HCT116 (cell line): ENCODE measurements at regions not wholly inside any gene's neighbourhood (a gene's known extent, or its start where the extent isn't known, plus 50 kb on each side); places are given as distances from the start of the nearest gene placed in this dataset.

ENCODE experiments used
- ATAC-seq: fragments of 200-7000 bp; cut with Tn5 transposase; 2 replicates; pipeline ENCODE4 v1.9.1; 2020; ENCODE audit warnings: mild to moderate bottlenecking, moderate library complexity
- BruUV-seq: library from RNA; stranded (reverse); fragments of 400-500 nt; replicated peaks from 2 replicates; lab custom pipeline; 2021; lab: Mats Ljungman, UMichigan
- CTCF ChIA-PET: fragments of 300-600 bp; sonication (Branson Sonifier 250); formaldehyde crosslinking; loops from one replicate; lab custom pipeline; 2021; ENCODE audit warnings: antibody characterized with exemption; lab: Charles Lee
- POLR2A ChIA-PET: fragments of 300-600, 350-600 bp; sonication (Branson Sonifier 250); formaldehyde crosslinking; loops from one replicate; lab custom pipeline; 2021; ENCODE audit warnings: antibody characterized with exemption; lab: Charles Lee
- RAD21 ChIA-PET, 2 experiments: fragments of 300-600 bp; sonication (Branson Sonifier 250); formaldehyde crosslinking; loops; one replicate each; lab custom pipeline; 2023; ENCODE audit warnings: low total read pairs in 2 of 2; ENCODE audit not compliant: uncharacterized antibody in 2 of 2, unreplicated experiment in 2 of 2, low non-redundant PET in 1 of 2; lab: Charles Lee
- DNase-seq: peaks from one replicate; pipeline ENCODE4 v3.0.0-alpha.2; 2010; ENCODE audit warnings: low read depth, low spot score
- H2AFZ ChIP-seq: fragments of 200-600 bp; shearing (Covaris generic), sonication (generic); 2 replicates; pipeline ENCODE4 v1.6.1; 2017; ENCODE audit warnings: low read depth, mixed run types, mixed read lengths, antibody characterized with exemption, low read length; ENCODE audit not compliant: poor library complexity, severe bottlenecking
- H3K27ac ChIP-seq: 2 replicates; pipeline ENCODE4 v1.5.1; 2012; ENCODE audit warnings: low read depth, low read length
- H3K27me3 ChIP-seq: fragments of 200-600 bp; sonication (generic); 2 replicates; pipeline ENCODE4 v1.6.1; 2016; ENCODE audit warnings: mixed run types, low read length, mixed read lengths; ENCODE audit not compliant: insufficient read depth
- H3K36me3 ChIP-seq, 2 experiments: fragments of 200-500 bp in 1 of 2; fragments of 200-600 bp in 1 of 2; sonication (Bioruptor generic) in 1 of 2; sonication (generic) in 1 of 2; 2 replicates each; pipeline versions ENCODE4 v1.5.1 to v1.6.1; 2014 to 2016; ENCODE audit warnings: low read length in 2 of 2, inconsistent platforms in 1 of 2, mixed read lengths in 1 of 2, mixed run types in 1 of 2; ENCODE audit not compliant: insufficient read depth in 2 of 2, control insufficient read depth in 1 of 2
- H3K4me1 ChIP-seq, 2 experiments: fragments of 200-600 bp in 1 of 2; sonication (generic) in 1 of 2; 2 replicates each; pipeline versions ENCODE4 v1.5.1 to v1.6.1; 2012 to 2017; ENCODE audit warnings: low read length in 2 of 2, inconsistent platforms in 1 of 2, mild to moderate bottlenecking in 1 of 2, mixed read lengths in 1 of 2, mixed run types in 1 of 2, moderate library complexity in 1 of 2; ENCODE audit not compliant: insufficient read depth in 2 of 2, control insufficient read depth in 1 of 2
- H3K4me2 ChIP-seq: fragments of 200-600 bp; sonication (generic); 2 replicates; pipeline ENCODE4 v1.6.1; 2017; ENCODE audit warnings: mixed run types, low read length, mixed read lengths
- H3K4me3 ChIP-seq, 2 experiments: fragments of 200-600 bp in 1 of 2; sonication (generic) in 1 of 2; replicated peaks in 1 of 2; 2 replicates each; pipeline ENCODE4 v1.5.1; 2011 to 2016; ENCODE audit warnings: low read length in 2 of 2, control low read depth in 1 of 2, low read depth in 1 of 2, mild to moderate bottlenecking in 1 of 2, mixed read lengths in 1 of 2, mixed run types in 1 of 2
- H3K79me2 ChIP-seq: fragments of 200-600 bp; sonication (generic); 2 replicates; pipeline ENCODE4 v1.6.1; 2017; ENCODE audit warnings: mild to moderate bottlenecking, mixed run types, low read length, moderate library complexity, mixed read lengths; ENCODE audit not compliant: insufficient read depth
- H3K9ac ChIP-seq: fragments of 200-600 bp; sonication (generic); 2 replicates; pipeline ENCODE4 v1.6.1; 2016; ENCODE audit warnings: low read length, mixed read lengths
- H3K9me2 ChIP-seq: fragments of 200-600 bp; sonication (generic), shearing (Covaris generic); 2 replicates; pipeline ENCODE4 v1.6.1; 2017; ENCODE audit warnings: mixed run types, mild to moderate bottlenecking, moderate library complexity; ENCODE audit not compliant: insufficient read depth
- H3K9me3 ChIP-seq, 2 experiments: fragments of 200-500 bp in 1 of 2; fragments of 200-600 bp in 1 of 2; sonication (Bioruptor generic) in 1 of 2; sonication (generic) in 1 of 2; 2 replicates each; pipeline ENCODE4 v1.6.1; 2014 to 2017; ENCODE audit warnings: low read length in 2 of 2, mixed read lengths in 2 of 2, inconsistent platforms in 1 of 2, low read depth in 1 of 2, mild to moderate bottlenecking in 1 of 2, mixed run types in 1 of 2, moderate library complexity in 1 of 2; ENCODE audit not compliant: control insufficient read depth in 1 of 2, insufficient read depth in 1 of 2
- H4K20me1 ChIP-seq: fragments of 200-600 bp; sonication (generic), shearing (Covaris generic); 2 replicates; pipeline ENCODE4 v1.6.1; 2017; ENCODE audit warnings: mixed run types, mild to moderate bottlenecking, moderate library complexity; ENCODE audit not compliant: insufficient read depth
- CBX3 ChIP-seq: IDR thresholded peaks from 2 replicates; pipeline ENCODE4 v1.6.1; 2012; ENCODE audit warnings: low read depth
- ELF1 ChIP-seq: IDR thresholded peaks from 2 replicates; pipeline ENCODE4 v1.6.1; 2012; ENCODE audit warnings: low read depth, borderline replicate concordance
- EZH2 ChIP-seq: fragments of 200-600 bp; sonication (generic); IDR thresholded peaks from 2 replicates; pipeline ENCODE4 v1.6.1; 2017; ENCODE audit warnings: antibody characterized with exemption, mixed run types
- JUND ChIP-seq: IDR thresholded peaks from 2 replicates; pipeline ENCODE4 v1.6.1; 2012
- MAX ChIP-seq: IDR thresholded peaks from 2 replicates; pipeline ENCODE4 v1.6.1; 2012
- POLR2AphosphoS5 ChIP-seq: IDR thresholded peaks from 2 replicates; pipeline ENCODE4 v1.6.1; 2011; ENCODE audit warnings: mild to moderate bottlenecking, low read depth, low read length, moderate library complexity
- RAD21 ChIP-seq: IDR thresholded peaks from 2 replicates; pipeline ENCODE4 v1.6.1; 2012; ENCODE audit warnings: low read depth, mild to moderate bottlenecking
- SIN3A ChIP-seq: IDR thresholded peaks from 2 replicates; pipeline ENCODE4 v1.6.1; 2012; ENCODE audit warnings: low read depth
- SP1 ChIP-seq: IDR thresholded peaks from 2 replicates; pipeline ENCODE4 v1.6.1; 2012; ENCODE audit warnings: low read depth
- YY1 ChIP-seq: IDR thresholded peaks from 2 replicates; pipeline ENCODE4 v1.6.1; 2011; ENCODE audit warnings: low read length, low read depth, moderate library complexity, mild to moderate bottlenecking; ENCODE audit not compliant: insufficient replicate concordance; ENCODE audit errors: extremely low read depth
- ZFX ChIP-seq: fragments of 450-650 bp; IDR thresholded peaks from 2 replicates; pipeline ENCODE4 v1.6.1; 2017
- intact Hi-C: fragments of 100-400 bp; cut with micrococcal nuclease; formaldehyde crosslinking; loops from 2 replicates; pipeline ENCODE4 v1.10.0; 2022
- TF ChIP-seq, protein P1 (sequence below): IDR thresholded peaks from 2 replicates; pipeline ENCODE4 v1.6.1; 2012
- TF ChIP-seq, protein P2 (sequence below): IDR thresholded peaks from 2 replicates; pipeline ENCODE4 v1.6.1; 2011; ENCODE audit warnings: mild to moderate bottlenecking, low read length, moderate library complexity; ENCODE audit not compliant: insufficient replicate concordance; ENCODE audit errors: extremely low read depth

- H3K79me2 ChIP-seq = no peaks in the 10 kb centered on the region
- no peaks in the 10 kb centered on the region for H3K27me3 ChIP-seq
- no peak overlapping the region for H3K4me3 ChIP-seq
- no peak for DNase-seq
- no peaks in the 10 kb centered on the region for H3K4me1 ChIP-seq
- ATAC-seq = no peak
- H3K27ac ChIP-seq = no peak overlapping the region
- no peaks in the 10 kb centered on the region for H4K20me1 ChIP-seq
- intact Hi-C loops = no loop called here
- no peaks in the 10 kb centered on the region for H3K36me3 ChIP-seq
- no peak overlapping the region for H3K4me2 ChIP-seq
- ChIA-PET POLR2A (no interaction called here), RAD21 (no interaction called here), CTCF (interaction anchor here (1.4 kb wide), 1 partner anchor 22 kb away, joined by 3 read pairs; no protein-coding TSS in a partner anchor)
- H3K9me2 ChIP-seq = no peaks in the 10 kb centered on the region
- no TSS peak for BruUV-seq
- TF ChIP-seq SP1 = no peak
- TF ChIP-seq SIN3A = no peak
- no peak for TF ChIP-seq ELF1
- TF ChIP-seq, protein P1, sequence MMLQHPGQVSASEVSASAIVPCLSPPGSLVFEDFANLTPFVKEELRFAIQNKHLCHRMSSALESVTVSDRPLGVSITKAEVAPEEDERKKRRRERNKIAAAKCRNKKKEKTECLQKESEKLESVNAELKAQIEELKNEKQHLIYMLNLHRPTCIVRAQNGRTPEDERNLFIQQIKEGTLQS = no peak
- no peak for TF ChIP-seq RAD21
- TF ChIP-seq JUND = no peak
- no peak for TF ChIP-seq EZH2
- no peak for TF ChIP-seq MAX
- H3K9me3 ChIP-seq = no peaks in the 10 kb centered on the region
- no peak overlapping the region for H2AFZ ChIP-seq
- no peak overlapping the region for H3K9ac ChIP-seq
Observed at GRCh38 chr6:120384671-120385070, 949.6 kb downstream of the TBC1D32 start.

- Histone ChIP-seq H3K4me1 (no peaks in the 10 kb centered on the region), H3K79me2 (no peaks in the 10 kb centered on the region), H3K4me2 (no peak overlapping the region), H4K20me1 (no peaks in the 10 kb centered on the region), H3K9me2 (no peaks in the 10 kb centered on the region), H3K4me3 (no peak overlapping the region), H3K27ac (no peak overlapping the region)
- ChIA-PET POLR2A (no interaction called here), CTCF (interaction anchor here (1.4 kb wide), 1 partner anchor 23 kb away, joined by 3 read pairs; no protein-coding TSS in a partner anchor)
- intact Hi-C loops = no loop called here
- no peak for ATAC-seq
- no peak for TF ChIP-seq YY1
- TF ChIP-seq POLR2AphosphoS5 = no peak
- TF ChIP-seq ZFX = no peak
- TF ChIP-seq EZH2 = no peak
- TF ChIP-seq, protein P2, sequence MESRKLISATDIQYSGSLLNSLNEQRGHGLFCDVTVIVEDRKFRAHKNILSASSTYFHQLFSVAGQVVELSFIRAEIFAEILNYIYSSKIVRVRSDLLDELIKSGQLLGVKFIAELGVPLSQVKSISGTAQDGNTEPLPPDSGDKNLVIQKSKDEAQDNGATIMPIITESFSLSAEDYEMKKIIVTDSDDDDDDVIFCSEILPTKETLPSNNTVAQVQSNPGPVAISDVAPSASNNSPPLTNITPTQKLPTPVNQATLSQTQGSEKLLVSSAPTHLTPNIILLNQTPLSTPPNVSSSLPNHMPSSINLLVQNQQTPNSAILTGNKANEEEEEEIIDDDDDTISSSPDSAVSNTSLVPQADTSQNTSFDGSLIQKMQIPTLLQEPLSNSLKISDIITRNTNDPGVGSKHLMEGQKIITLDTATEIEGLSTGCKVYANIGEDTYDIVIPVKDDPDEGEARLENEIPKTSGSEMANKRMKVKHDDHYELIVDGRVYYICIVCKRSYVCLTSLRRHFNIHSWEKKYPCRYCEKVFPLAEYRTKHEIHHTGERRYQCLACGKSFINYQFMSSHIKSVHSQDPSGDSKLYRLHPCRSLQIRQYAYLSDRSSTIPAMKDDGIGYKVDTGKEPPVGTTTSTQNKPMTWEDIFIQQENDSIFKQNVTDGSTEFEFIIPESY = no peak
- TF ChIP-seq CBX3 = no peak
- TF ChIP-seq, all 23 proteins: peak for 0
- no peaks in the 10 kb centered on the region for H3K9me3 ChIP-seq
- no TSS peak for BruUV-seq
- H3K27me3 ChIP-seq = no peaks in the 10 kb centered on the region
- no peak overlapping the region for H3K9ac ChIP-seq
- H3K36me3 ChIP-seq = no peaks in the 10 kb centered on the region
- no peak for DNase-seq
- no peak overlapping the region for H2AFZ ChIP-seq
- RAD21 ChIA-PET = no interaction called here
Observed at GRCh38 chr6:120383681-120384080, 950.6 kb downstream of the TBC1D32 start.
